ENCODE measurements at regions not wholly inside any gene's neighbourhood (a gene's known extent, or its start where the extent isn't known, plus 50 kb on each side); places are given as distances from the start of the nearest gene placed in this dataset.

GRCh38 chr1:218811497-218811896 is 362.2 kb upstream of the LYPLAL1 start:
- Histone ChIP-seq H3K4me1 (peaks cover 21% of the 10 kb centered on the region), H3K4me3 (no peak overlapping the region), H3K9me3 (replicated peaks) (no peaks in the 10 kb centered on the region), H3K27ac (replicated peaks) (peak overlapping the region; percentile 50), H3K36me3 (no peaks in the 10 kb centered on the region), H3K27me3 (ENCODE audit: low read depth) (peaks cover 9% of the 10 kb centered on the region)
- no peak for DNase-seq
- no peak for TF ChIP-seq CTCF (IDR thresholded peaks at IDR 0.05; ENCODE audit: borderline replicate concordance)
- intact Hi-C loops (cut with micrococcal nuclease): no loop called here

- intact Hi-C loops (cut with micrococcal nuclease): no loop called here
- no peak overlapping the region for H3K4me3 ChIP-seq
- H3K27ac ChIP-seq (replicated peaks): peak overlapping the region; percentile 5
- no peaks in the 10 kb centered on the region for H3K36me3 ChIP-seq
- no peaks in the 10 kb centered on the region for H3K9me3 ChIP-seq (replicated peaks)
- no peak for DNase-seq
- H3K4me1 ChIP-seq: peaks cover 21% of the 10 kb centered on the region
- peaks cover 9% of the 10 kb centered on the region for H3K27me3 ChIP-seq (ENCODE audit: low read depth)
- TF ChIP-seq CTCF (IDR thresholded peaks at IDR 0.05; ENCODE audit: borderline replicate concordance): no peak
These were observed 361.3 kb upstream of the LYPLAL1 start for GRCh38 chr1:218812360-218812759.

- H3K27ac ChIP-seq (replicated peaks): no peak overlapping the region
- TF ChIP-seq CTCF (IDR thresholded peaks at IDR 0.05; ENCODE audit: borderline replicate concordance): no peak
- no peaks in the 10 kb centered on the region for H3K36me3 ChIP-seq
- H3K27me3 ChIP-seq (ENCODE audit: low read depth): peaks cover 4% of the 10 kb centered on the region
- H3K9me3 ChIP-seq (replicated peaks): no peaks in the 10 kb centered on the region
- H3K4me1 ChIP-seq: peaks cover 21% of the 10 kb centered on the region
- DNase-seq: no peak
- intact Hi-C loops (cut with micrococcal nuclease): no loop called here
- H3K4me3 ChIP-seq: no peak overlapping the region
These were observed 360.4 kb upstream of the LYPLAL1 start for GRCh38 chr1:218813237-218813636.

- TF ChIP-seq CTCF (IDR thresholded peaks at IDR 0.05; ENCODE audit: borderline replicate concordance): no peak
- Histone ChIP-seq H3K4me1 (peaks cover 13% of the 10 kb centered on the region), H3K36me3 (no peaks in the 10 kb centered on the region), H3K4me3 (no peak overlapping the region), H3K27ac (replicated peaks) (no peak overlapping the region), H3K9me3 (replicated peaks) (no peaks in the 10 kb centered on the region), H3K27me3 (ENCODE audit: low read depth) (no peaks in the 10 kb centered on the region)
- intact Hi-C loops (cut with micrococcal nuclease): no loop called here
- DNase-seq: no peak
These were observed 358.6 kb upstream of the LYPLAL1 start for GRCh38 chr1:218815076-218815475.

GRCh38 chr1:218817071-218817470 is 356.6 kb upstream of the LYPLAL1 start:
- Histone ChIP-seq H3K4me1 (no peaks in the 10 kb centered on the region), H3K27ac (replicated peaks) (peak overlapping the region; percentile 53), H3K9me3 (replicated peaks) (no peaks in the 10 kb centered on the region), H3K36me3 (no peaks in the 10 kb centered on the region), H3K4me3 (no peak overlapping the region), H3K27me3 (ENCODE audit: low read depth) (no peaks in the 10 kb centered on the region)
- intact Hi-C loops (cut with micrococcal nuclease): no loop called here
- no peak for TF ChIP-seq CTCF (IDR thresholded peaks at IDR 0.05; ENCODE audit: borderline replicate concordance)
- DNase-seq: no peak

Measured in left ventricle myocardium inferior (tissue), 1 donor.